IMR-90 (cell line): ENCODE measurements at regions not wholly inside any gene's neighbourhood (a gene's known extent, or its start where the extent isn't known, plus 50 kb on each side); places are given as distances from the start of the nearest gene placed in this dataset.

Experiments used
- BHLHE40 ChIP-seq: fragments of 150-350 bp; IDR thresholded peaks from 2 replicates; pipeline ENCODE4 v1.6.1; 2016; ENCODE audit warnings: mild to moderate bottlenecking, low read depth, low read length
- CTCF ChIP-seq: conservative IDR thresholded peaks from 2 replicates; pipeline ENCODE4 v1.5.1; 2012; ENCODE audit warnings: mild to moderate bottlenecking, low read depth, low read length, improper control_type of control experiment
- POLR2A ChIP-seq: IDR thresholded peaks from 2 replicates; pipeline ENCODE4 v1.6.1; 2012; ENCODE audit warnings: mild to moderate bottlenecking, low read depth, low read length
- RAD21 ChIP-seq: IDR thresholded peaks from 2 replicates; pipeline ENCODE4 v1.6.1; 2012; ENCODE audit warnings: low read length, improper control_type of control experiment
- RCOR1 ChIP-seq: IDR thresholded peaks from 2 replicates; pipeline ENCODE4 v1.6.1; 2012; ENCODE audit warnings: mild to moderate bottlenecking, low read length, improper control_type of control experiment; ENCODE audit not compliant: insufficient replicate concordance

DNA sequence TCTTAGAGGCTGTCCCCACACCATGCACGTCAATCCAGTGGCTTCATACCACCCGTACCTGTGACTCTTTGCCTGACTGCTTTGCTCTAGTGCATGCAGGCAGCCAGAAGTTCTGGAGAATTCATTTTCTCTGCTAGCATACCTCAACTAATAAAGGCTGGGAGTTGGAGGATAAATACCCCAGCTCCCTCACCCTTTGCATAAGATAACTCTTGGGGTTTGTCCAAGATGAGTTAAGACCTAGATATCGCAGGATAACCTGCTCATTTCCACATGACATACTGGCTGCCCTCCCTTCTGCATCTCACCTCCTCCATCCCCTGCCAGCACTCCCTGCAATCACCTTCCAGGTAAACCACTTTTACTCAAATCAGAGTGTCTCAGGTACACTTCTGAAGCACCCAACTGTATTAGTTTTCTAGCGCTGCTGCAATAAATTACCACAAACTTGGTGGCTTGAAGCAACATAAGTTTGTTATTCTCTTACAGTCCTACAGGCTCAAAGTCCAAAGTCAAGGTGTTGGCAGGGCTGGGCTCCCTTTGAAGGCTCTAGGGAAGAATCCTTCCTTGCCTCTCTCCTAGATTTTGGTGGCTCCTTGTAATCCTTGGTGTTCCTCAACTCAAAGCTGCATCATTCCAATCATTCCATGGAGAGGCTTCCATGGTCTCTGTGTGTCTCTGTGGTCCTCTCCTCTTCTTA, 146.8 kb downstream of the CRLF3 start:
- TF ChIP-seq CTCF: no peak
- no peak for TF ChIP-seq RAD21
- TF ChIP-seq POLR2A: no peak
- no peak for TF ChIP-seq RCOR1
- TF ChIP-seq BHLHE40: no peak
